ENCODE measurements at regions not wholly inside any gene's neighbourhood (a gene's known extent, or its start where the extent isn't known, plus 50 kb on each side); places are given as distances from the start of the nearest gene placed in this dataset.

DNA sequence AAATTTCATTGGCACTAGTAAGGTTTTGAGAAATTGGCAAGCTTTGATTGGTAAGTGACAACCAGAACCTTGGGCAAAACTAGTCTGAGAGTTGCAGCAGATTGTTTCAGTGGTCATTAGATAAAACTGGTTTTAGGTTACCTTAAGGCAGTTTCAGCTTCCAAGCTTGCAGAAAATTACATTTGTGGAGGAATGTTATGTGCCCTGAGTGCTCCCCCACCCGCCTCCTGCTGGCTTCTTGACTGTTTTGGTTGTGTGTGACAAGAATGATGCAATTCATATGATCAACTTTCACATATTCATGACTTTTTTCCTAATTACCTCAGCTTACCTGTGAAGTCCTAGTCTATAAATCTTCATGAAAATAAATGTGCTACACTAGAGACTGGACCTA is 599.5 kb upstream of the ZNF804A start:
- no peaks in the 10 kb centered on the region for H3K36me3 ChIP-seq (ENCODE audit: insufficient read depth, low read length)
- H3K9me2 ChIP-seq (ENCODE audit: insufficient read depth, low read length) = no peaks in the 10 kb centered on the region
- no peaks in the 10 kb centered on the region for H3K79me2 ChIP-seq (replicated peaks; ENCODE audit: insufficient read depth, low read length)
- TF ChIP-seq MXI1 (conservative IDR thresholded peaks at IDR 0.05; ENCODE audit: poor library complexity, severe bottlenecking) = no peak
- TF ChIP-seq EP300 (conservative IDR thresholded peaks at IDR 0.05; ENCODE audit: poor library complexity, severe bottlenecking) = no peak
- TF ChIP-seq, protein P1, sequence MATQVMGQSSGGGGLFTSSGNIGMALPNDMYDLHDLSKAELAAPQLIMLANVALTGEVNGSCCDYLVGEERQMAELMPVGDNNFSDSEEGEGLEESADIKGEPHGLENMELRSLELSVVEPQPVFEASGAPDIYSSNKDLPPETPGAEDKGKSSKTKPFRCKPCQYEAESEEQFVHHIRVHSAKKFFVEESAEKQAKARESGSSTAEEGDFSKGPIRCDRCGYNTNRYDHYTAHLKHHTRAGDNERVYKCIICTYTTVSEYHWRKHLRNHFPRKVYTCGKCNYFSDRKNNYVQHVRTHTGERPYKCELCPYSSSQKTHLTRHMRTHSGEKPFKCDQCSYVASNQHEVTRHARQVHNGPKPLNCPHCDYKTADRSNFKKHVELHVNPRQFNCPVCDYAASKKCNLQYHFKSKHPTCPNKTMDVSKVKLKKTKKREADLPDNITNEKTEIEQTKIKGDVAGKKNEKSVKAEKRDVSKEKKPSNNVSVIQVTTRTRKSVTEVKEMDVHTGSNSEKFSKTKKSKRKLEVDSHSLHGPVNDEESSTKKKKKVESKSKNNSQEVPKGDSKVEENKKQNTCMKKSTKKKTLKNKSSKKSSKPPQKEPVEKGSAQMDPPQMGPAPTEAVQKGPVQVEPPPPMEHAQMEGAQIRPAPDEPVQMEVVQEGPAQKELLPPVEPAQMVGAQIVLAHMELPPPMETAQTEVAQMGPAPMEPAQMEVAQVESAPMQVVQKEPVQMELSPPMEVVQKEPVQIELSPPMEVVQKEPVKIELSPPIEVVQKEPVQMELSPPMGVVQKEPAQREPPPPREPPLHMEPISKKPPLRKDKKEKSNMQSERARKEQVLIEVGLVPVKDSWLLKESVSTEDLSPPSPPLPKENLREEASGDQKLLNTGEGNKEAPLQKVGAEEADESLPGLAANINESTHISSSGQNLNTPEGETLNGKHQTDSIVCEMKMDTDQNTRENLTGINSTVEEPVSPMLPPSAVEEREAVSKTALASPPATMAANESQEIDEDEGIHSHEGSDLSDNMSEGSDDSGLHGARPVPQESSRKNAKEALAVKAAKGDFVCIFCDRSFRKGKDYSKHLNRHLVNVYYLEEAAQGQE (IDR thresholded peaks at IDR 0.05; ENCODE audit: borderline replicate concordance) = no peak
- TF ChIP-seq, protein P2, sequence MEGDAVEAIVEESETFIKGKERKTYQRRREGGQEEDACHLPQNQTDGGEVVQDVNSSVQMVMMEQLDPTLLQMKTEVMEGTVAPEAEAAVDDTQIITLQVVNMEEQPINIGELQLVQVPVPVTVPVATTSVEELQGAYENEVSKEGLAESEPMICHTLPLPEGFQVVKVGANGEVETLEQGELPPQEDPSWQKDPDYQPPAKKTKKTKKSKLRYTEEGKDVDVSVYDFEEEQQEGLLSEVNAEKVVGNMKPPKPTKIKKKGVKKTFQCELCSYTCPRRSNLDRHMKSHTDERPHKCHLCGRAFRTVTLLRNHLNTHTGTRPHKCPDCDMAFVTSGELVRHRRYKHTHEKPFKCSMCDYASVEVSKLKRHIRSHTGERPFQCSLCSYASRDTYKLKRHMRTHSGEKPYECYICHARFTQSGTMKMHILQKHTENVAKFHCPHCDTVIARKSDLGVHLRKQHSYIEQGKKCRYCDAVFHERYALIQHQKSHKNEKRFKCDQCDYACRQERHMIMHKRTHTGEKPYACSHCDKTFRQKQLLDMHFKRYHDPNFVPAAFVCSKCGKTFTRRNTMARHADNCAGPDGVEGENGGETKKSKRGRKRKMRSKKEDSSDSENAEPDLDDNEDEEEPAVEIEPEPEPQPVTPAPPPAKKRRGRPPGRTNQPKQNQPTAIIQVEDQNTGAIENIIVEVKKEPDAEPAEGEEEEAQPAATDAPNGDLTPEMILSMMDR (IDR thresholded peaks at IDR 0.05; ENCODE audit: poor library complexity, severe bottlenecking) = no peak
- no peak for TF ChIP-seq EZH2 (IDR thresholded peaks at IDR 0.05; ENCODE audit: borderline replicate concordance, insufficient read depth, low read length, poor library complexity, severe bottlenecking)
- no peak for TF ChIP-seq TAF1 (IDR thresholded peaks at IDR 0.05; ENCODE audit: low read depth)
- no peak for TF ChIP-seq SMC3 (conservative IDR thresholded peaks at IDR 0.05; ENCODE audit: poor library complexity)
- no peak for TF ChIP-seq POLR2AphosphoS5 (IDR thresholded peaks at IDR 0.05)
- TF ChIP-seq RAD21 (conservative IDR thresholded peaks at IDR 0.05) = no peak
- H3K27me3 ChIP-seq (ENCODE audit: insufficient read depth, low read depth, low read length) = no peaks in the 10 kb centered on the region
- H2AFZ ChIP-seq (ENCODE audit: low read depth, low read length) = no peak overlapping the region
- H3K27ac ChIP-seq (ENCODE audit: low read length) = no peak overlapping the region
- H3F3A ChIP-seq (ENCODE audit: insufficient read depth, low read length, poor library complexity, severe bottlenecking) = no peaks in the 10 kb centered on the region
- no peaks in the 10 kb centered on the region for H3K9me3 ChIP-seq (ENCODE audit: low read length)
- no peaks in the 10 kb centered on the region for H4K20me1 ChIP-seq (ENCODE audit: insufficient read depth)
- H3K4me2 ChIP-seq (ENCODE audit: low read length) = no peak overlapping the region
- no peak overlapping the region for H3K9ac ChIP-seq (ENCODE audit: low read length)
- no peak overlapping the region for H3K4me3 ChIP-seq (ENCODE audit: low read length)

DNA sequence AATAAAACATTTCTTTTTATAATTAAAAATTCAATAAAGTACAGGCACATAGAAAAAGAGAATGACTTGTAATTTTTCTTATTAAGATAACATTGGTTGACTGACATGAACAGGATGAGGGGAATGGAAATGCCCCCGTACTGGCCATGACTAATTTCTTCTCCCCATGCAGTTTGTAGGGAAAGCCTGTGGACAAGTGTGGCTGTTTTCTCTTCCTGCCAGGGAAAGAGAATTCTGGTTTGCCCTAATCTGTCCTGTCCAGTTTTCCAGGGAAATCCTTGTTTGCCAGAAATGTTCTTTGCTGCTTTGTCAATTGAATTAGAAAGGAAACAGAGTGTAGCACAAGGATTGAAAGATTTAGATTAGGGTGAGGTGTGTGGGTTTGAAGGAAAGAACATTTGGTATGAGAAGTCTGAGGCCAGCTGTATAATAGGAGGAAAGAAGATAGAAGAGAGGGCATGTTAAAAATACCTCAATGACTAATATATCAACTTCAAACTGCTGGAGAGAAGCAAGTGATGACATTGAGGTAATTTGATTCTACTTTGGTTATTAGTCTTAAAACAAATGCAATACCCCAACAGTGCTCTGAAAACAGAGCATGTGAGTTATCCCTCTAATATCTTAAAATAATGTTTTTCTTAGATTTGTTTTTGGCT is 593.9 kb upstream of the ZNF804A start:
- Histone ChIP-seq H3K9me3 (ENCODE audit: low read length) (no peaks in the 10 kb centered on the region), H2AFZ (ENCODE audit: low read depth, low read length) (no peak overlapping the region), H3K9ac (ENCODE audit: low read length) (no peak overlapping the region), H3K27me3 (ENCODE audit: insufficient read depth, low read depth, low read length) (no peaks in the 10 kb centered on the region), H3K4me3 (ENCODE audit: low read length) (no peak overlapping the region), H3K4me2 (ENCODE audit: low read length) (no peak overlapping the region), H3K79me2 (replicated peaks; ENCODE audit: insufficient read depth, low read length) (no peaks in the 10 kb centered on the region), H3K9me2 (ENCODE audit: insufficient read depth, low read length) (no peaks in the 10 kb centered on the region), H3F3A (ENCODE audit: insufficient read depth, low read length, poor library complexity, severe bottlenecking) (no peaks in the 10 kb centered on the region), H4K20me1 (ENCODE audit: insufficient read depth) (no peaks in the 10 kb centered on the region), H3K27ac (ENCODE audit: low read length) (no peak overlapping the region), H3K36me3 (ENCODE audit: insufficient read depth, low read length) (no peaks in the 10 kb centered on the region)
- no peak for TF ChIP-seq POLR2AphosphoS5 (IDR thresholded peaks at IDR 0.05)
